Fibroblast of skin of left biceps (primary cell): ENCODE measurements at regions not wholly inside any gene's neighbourhood (a gene's known extent, or its start where the extent isn't known, plus 50 kb on each side); places are given as distances from the start of the nearest gene placed in this dataset.

Experiments
- DNase-seq, 2 experiments: peaks; one replicate each; pipeline ENCODE4 v3.0.0-alpha.2; 2013; ENCODE audit warnings: low read depth in 2 of 2

GRCh38 chr3:184508938-184509337 is 52.6 kb upstream of the EPHB3 start:
- DNase-seq, result no peak

GRCh38 chr3:184511741-184512140 is 49.8 kb upstream of the EPHB3 start:
- no peak for DNase-seq
